ENCODE measurements at regions not wholly inside any gene's neighbourhood (a gene's known extent, or its start where the extent isn't known, plus 50 kb on each side); places are given as distances from the start of the nearest gene placed in this dataset.

DNA sequence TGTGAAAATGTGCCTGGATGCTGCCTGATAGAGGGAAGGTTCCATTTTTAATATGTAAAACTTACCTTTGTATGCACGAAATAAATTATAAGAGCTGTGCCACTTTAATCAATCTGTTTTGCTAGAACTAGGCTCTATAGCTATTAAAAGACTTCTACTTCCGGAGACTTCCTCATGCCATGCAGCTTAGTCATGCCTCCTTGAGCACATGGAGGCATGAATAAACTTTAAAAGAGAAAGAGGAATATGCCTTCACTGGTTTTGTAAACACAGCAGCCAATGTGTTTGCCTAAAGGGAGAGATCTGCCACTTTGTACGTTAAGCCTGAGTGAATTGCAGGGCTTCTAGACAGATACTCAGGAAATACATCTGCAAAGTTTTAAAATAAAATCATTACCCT is 604.6 kb downstream of the LRRIQ3 start:
- H3K27me3 ChIP-seq (ENCODE audit: insufficient read depth, poor library complexity, severe bottlenecking) = no peaks in the 10 kb centered on the region
- H3K4me3 ChIP-seq (ENCODE audit: severe bottlenecking) = no peak overlapping the region
- no peaks in the 10 kb centered on the region for H3K36me3 ChIP-seq (ENCODE audit: low read depth)
- no peak for DNase-seq (ENCODE audit: low spot score)
- TF ChIP-seq, protein P1, sequence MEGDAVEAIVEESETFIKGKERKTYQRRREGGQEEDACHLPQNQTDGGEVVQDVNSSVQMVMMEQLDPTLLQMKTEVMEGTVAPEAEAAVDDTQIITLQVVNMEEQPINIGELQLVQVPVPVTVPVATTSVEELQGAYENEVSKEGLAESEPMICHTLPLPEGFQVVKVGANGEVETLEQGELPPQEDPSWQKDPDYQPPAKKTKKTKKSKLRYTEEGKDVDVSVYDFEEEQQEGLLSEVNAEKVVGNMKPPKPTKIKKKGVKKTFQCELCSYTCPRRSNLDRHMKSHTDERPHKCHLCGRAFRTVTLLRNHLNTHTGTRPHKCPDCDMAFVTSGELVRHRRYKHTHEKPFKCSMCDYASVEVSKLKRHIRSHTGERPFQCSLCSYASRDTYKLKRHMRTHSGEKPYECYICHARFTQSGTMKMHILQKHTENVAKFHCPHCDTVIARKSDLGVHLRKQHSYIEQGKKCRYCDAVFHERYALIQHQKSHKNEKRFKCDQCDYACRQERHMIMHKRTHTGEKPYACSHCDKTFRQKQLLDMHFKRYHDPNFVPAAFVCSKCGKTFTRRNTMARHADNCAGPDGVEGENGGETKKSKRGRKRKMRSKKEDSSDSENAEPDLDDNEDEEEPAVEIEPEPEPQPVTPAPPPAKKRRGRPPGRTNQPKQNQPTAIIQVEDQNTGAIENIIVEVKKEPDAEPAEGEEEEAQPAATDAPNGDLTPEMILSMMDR (IDR thresholded peaks at IDR 0.05; ENCODE audit: poor library complexity, severe bottlenecking) = no peak
- no peak overlapping the region for H3K27ac ChIP-seq (ENCODE audit: poor library complexity, severe bottlenecking)
- peaks cover 11% of the 10 kb centered on the region for H3K4me1 ChIP-seq (ENCODE audit: insufficient read depth, poor library complexity, severe bottlenecking)
- ATAC-seq (ENCODE audit: low read depth) = peak; percentile 93
- no peaks in the 10 kb centered on the region for H3K9me3 ChIP-seq (ENCODE audit: severe bottlenecking)

DNA sequence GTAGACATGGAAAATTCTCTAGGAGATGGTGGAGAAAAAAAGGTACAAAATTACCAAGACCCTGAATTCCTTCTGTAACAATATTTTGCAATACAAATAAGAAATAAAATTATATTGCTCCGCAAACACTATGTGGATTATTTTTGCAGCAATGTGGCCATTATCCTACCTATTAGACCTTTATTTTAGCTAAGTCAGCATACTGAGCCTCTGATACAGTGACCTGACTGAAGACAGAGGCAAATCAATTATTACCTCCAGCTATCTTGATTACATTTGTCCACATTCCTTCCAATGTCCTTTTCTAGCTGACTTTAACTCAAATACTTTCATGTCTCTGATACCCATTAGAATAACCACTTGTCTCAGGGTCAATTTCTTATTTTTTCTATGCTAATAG is 610.9 kb downstream of the LRRIQ3 start:
- no peaks in the 10 kb centered on the region for H3K9me3 ChIP-seq (ENCODE audit: severe bottlenecking)
- H3K27me3 ChIP-seq (ENCODE audit: insufficient read depth, poor library complexity, severe bottlenecking) = no peaks in the 10 kb centered on the region
- H3K4me1 ChIP-seq (ENCODE audit: insufficient read depth, poor library complexity, severe bottlenecking) = no peaks in the 10 kb centered on the region
- TF ChIP-seq, protein P1 (IDR thresholded peaks at IDR 0.05; ENCODE audit: poor library complexity, severe bottlenecking) = no peak
- no peaks in the 10 kb centered on the region for H3K36me3 ChIP-seq (ENCODE audit: low read depth)
- no peak overlapping the region for H3K27ac ChIP-seq (ENCODE audit: poor library complexity, severe bottlenecking)
- H3K4me3 ChIP-seq (ENCODE audit: severe bottlenecking) = no peak overlapping the region
- DNase-seq (ENCODE audit: low spot score) (no peak), ATAC-seq (ENCODE audit: low read depth) (no peak)

DNA sequence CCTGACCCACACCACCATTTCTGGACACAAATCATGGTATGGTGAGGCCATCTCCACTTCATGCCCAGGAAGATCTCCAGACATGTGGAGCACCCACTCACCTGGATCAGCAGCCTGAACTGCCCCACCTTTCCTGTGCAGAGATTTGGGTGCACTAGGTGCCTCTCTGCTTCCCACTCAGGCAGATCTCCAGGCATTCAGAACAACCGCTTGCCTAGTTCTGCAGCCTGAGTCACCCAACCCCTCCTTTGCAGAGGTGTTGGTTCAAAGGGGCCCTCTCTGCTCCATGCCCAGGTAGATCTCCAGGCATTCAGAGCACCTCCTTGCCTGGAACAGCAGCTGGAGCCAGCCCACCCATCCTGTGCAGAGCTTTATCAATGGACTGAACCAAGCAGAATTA is 620.8 kb downstream of the LRRIQ3 start:
- Histone ChIP-seq H3K4me3 (ENCODE audit: severe bottlenecking) (no peak overlapping the region), H3K9me3 (ENCODE audit: severe bottlenecking) (no peaks in the 10 kb centered on the region), H3K4me1 (ENCODE audit: insufficient read depth, poor library complexity, severe bottlenecking) (no peaks in the 10 kb centered on the region), H3K27me3 (ENCODE audit: insufficient read depth, poor library complexity, severe bottlenecking) (no peaks in the 10 kb centered on the region), H3K27ac (ENCODE audit: poor library complexity, severe bottlenecking) (no peak overlapping the region), H3K36me3 (ENCODE audit: low read depth) (no peaks in the 10 kb centered on the region)
- TF ChIP-seq, protein P1 (IDR thresholded peaks at IDR 0.05; ENCODE audit: poor library complexity, severe bottlenecking) = no peak
- ATAC-seq (ENCODE audit: low read depth) = no peak
- DNase-seq (ENCODE audit: low spot score) = no peak

DNA sequence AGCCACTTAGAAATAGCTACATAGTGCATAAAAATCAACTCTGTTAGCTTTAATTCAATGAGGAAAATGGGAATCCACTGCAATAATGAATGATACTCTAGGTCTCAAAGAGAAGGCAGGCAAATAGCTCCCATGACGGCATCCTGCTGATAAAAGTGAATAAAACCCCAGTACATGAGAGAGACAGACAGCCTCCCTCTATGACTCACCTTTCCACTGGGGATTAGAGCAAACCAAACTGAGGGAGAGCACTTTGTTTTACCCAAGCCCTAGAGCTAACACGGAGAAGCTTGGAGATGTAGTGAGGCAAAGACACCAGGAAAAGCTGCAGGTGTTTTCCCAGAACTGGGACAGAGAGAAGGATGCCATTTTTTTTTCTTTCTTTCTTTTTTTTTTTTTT is 621.9 kb downstream of the LRRIQ3 start:
- Histone ChIP-seq H3K9me3 (ENCODE audit: severe bottlenecking) (no peaks in the 10 kb centered on the region), H3K36me3 (ENCODE audit: low read depth) (no peaks in the 10 kb centered on the region), H3K27me3 (ENCODE audit: insufficient read depth, poor library complexity, severe bottlenecking) (no peaks in the 10 kb centered on the region), H3K27ac (ENCODE audit: poor library complexity, severe bottlenecking) (no peak overlapping the region), H3K4me3 (ENCODE audit: severe bottlenecking) (no peak overlapping the region), H3K4me1 (ENCODE audit: insufficient read depth, poor library complexity, severe bottlenecking) (no peaks in the 10 kb centered on the region)
- no peak for DNase-seq (ENCODE audit: low spot score)
- ATAC-seq (ENCODE audit: low read depth) = no peak
- TF ChIP-seq, protein P1 (IDR thresholded peaks at IDR 0.05; ENCODE audit: poor library complexity, severe bottlenecking) = no peak

DNA sequence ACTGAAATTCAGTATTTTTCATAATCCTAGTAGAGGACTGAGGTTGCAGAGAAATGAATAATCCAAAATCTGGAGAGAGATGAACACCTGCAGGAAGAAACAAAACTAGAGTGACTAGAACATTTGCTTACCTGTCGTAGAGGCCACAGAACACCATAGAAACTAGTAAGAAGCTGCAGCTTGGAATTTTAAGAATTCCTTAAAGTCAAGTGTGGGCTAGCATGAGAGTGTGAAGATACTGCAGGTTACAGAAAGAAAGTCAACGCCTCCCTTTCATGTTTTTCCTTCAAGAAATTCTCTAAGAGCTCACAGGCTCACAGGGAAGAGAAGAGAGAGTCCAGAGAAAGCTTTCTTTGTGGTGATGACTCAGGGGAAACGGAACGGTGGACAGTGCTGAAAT is 633.7 kb downstream of the LRRIQ3 start:
- Histone ChIP-seq H3K4me1 (ENCODE audit: insufficient read depth, poor library complexity, severe bottlenecking) (no peaks in the 10 kb centered on the region), H3K27me3 (ENCODE audit: insufficient read depth, poor library complexity, severe bottlenecking) (no peaks in the 10 kb centered on the region), H3K27ac (ENCODE audit: poor library complexity, severe bottlenecking) (no peak overlapping the region), H3K4me3 (ENCODE audit: severe bottlenecking) (no peak overlapping the region), H3K9me3 (ENCODE audit: severe bottlenecking) (no peaks in the 10 kb centered on the region), H3K36me3 (ENCODE audit: low read depth) (no peaks in the 10 kb centered on the region)
- ATAC-seq (ENCODE audit: low read depth) = no peak
- no peak for DNase-seq (ENCODE audit: low spot score)
- TF ChIP-seq, protein P1 (IDR thresholded peaks at IDR 0.05; ENCODE audit: poor library complexity, severe bottlenecking) = no peak

Data from RWPE2 (cell line).